ENCODE measurements at regions not wholly inside any gene's neighbourhood (a gene's known extent, or its start where the extent isn't known, plus 50 kb on each side); places are given as distances from the start of the nearest gene placed in this dataset.

- TF ChIP-seq CTCF (IDR thresholded peaks at IDR 0.05; ENCODE audit: low read depth, low read length) (no peak), EZH2phosphoT487 (IDR thresholded peaks at IDR 0.05; ENCODE audit: low read depth) (no peak)
Measured at GRCh38 chr16:11404603-11405002, 59.3 kb downstream of the RMI2 start.
